ENCODE measurements at regions not wholly inside any gene's neighbourhood (a gene's known extent, or its start where the extent isn't known, plus 50 kb on each side); places are given as distances from the start of the nearest gene placed in this dataset.

DNA sequence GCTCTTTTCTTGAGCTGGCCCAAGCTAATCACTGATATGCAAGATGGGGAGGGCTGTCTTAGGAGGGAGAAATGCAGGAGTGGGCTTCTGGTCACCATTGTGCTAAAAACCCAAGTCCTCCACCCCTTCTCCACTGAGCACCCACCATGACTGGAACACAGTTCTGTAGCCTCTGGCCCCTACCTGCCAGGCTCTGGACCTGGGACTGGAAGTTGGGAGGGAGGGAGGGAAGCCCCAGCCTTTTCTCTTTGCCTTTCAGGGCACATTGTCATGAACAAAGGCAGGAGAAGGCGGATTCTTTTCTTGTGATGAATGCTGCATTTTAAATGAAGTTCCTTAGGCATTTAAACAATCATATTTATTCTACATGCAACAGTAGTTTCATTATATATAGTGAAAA is 559.1 kb upstream of the TRPC7 start:
- H3K27me3 ChIP-seq = peaks cover 27% of the 10 kb centered on the region; the same call in 1 of the 2 replicates
- H3K4me3 ChIP-seq = no peak overlapping the region
- peaks cover 2% of the 10 kb centered on the region; the same call in 1 of the 2 replicates for H3K9me3 ChIP-seq
- no peaks in the 10 kb centered on the region for H3K36me3 ChIP-seq
- no peak for DNase-seq

DNA sequence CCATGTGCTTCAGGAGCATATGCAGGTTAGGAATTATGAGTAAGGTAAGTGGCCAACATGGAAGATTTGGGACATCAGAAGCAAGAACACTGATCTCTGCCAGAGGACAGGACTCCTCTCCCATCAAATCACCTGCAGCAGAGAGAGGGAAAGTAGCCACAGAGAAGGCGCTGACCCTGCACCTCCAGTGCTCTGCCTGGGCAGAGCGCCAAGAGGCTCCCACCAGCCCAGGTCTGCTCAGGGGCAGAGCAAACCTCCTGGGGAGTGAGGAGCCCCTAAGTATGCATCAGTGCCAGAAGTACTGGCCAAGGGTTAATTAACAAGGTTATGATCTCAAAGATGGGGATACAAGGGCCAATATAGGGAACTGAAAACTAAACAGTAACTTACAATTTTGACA is 545.3 kb upstream of the TRPC7 start:
- no peak for DNase-seq

DNA sequence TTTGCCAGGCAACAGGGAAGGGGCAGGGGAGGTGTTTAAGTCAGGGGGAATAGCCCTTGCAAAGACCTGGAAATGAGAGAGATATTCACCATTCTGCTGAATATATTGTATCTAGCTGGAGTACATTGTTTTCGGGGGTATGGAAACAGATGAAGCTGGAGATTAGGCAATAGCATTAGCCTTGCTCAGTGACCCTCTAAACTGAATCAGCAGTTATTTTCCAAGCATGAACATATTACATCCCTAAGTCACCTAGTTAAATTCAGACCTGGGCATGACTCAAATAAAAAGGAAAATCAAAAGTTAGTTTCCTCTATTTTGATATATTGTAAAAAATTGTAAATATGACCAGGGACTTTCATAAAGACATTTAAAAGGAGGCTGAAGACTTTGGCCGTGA is 544.6 kb upstream of the TRPC7 start:
- Histone ChIP-seq H3K27me3 (no peaks in the 10 kb centered on the region), H3K9me3 (no peaks in the 10 kb centered on the region), H3K4me3 (no peak overlapping the region), H3K36me3 (no peaks in the 10 kb centered on the region)
- DNase-seq = no peak

More for the DNA sequence above, 545.3 kb upstream of the TRPC7 start:
- no peaks in the 10 kb centered on the region for H3K9me3 ChIP-seq
- no peak overlapping the region for H3K4me3 ChIP-seq
- no peaks in the 10 kb centered on the region for H3K27me3 ChIP-seq
- H3K36me3 ChIP-seq = no peaks in the 10 kb centered on the region

DNA sequence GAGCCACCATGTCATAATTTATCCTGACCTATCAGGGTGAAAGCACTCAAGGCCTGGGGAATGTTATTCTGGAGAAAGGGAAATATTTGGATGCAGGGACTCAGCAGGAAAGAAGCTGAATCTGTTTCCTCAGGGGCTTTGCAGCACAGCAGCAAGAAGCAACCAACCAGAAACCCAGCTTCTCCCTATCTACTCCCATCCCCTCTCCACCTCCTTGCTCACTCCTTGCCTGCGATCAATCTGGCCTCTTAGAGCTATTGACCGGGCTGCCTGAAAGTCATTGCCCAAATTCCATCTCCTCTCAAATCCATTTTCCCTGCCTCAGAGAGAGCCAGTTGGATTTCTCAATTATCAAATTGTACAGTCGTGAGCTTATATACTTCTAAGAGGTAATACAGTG is 542.0 kb upstream of the TRPC7 start:
- peaks cover 2% of the 10 kb centered on the region; the same call in 1 of the 2 replicates for H3K27me3 ChIP-seq
- no peak overlapping the region for H3K4me3 ChIP-seq
- no peak for DNase-seq
- H3K36me3 ChIP-seq = no peaks in the 10 kb centered on the region
- H3K9me3 ChIP-seq = no peaks in the 10 kb centered on the region

DNA sequence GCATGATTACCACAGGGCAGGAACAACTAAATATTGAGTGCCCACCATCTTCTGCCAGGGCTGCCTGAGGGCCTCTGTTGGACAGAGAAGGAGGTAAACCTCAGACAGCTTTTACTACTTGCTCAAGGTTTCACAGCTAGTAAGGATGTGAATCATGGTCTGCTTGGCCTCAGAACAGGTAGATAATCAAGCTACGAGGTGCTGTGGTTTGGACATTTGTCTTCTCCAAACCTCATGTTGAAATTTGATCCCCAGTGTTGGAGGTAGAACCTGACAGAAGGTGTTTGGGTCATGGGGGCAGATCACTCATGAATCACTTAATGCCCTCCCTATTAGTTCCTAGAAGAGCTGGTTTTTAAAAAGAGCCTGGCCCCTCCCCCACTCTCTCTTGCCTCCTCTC is 541.2 kb upstream of the TRPC7 start:
- H3K4me3 ChIP-seq = no peak overlapping the region
- peaks cover 2% of the 10 kb centered on the region; the same call in 1 of the 2 replicates for H3K27me3 ChIP-seq
- no peaks in the 10 kb centered on the region for H3K36me3 ChIP-seq
- H3K9me3 ChIP-seq = no peaks in the 10 kb centered on the region
- no peak for DNase-seq

DNA sequence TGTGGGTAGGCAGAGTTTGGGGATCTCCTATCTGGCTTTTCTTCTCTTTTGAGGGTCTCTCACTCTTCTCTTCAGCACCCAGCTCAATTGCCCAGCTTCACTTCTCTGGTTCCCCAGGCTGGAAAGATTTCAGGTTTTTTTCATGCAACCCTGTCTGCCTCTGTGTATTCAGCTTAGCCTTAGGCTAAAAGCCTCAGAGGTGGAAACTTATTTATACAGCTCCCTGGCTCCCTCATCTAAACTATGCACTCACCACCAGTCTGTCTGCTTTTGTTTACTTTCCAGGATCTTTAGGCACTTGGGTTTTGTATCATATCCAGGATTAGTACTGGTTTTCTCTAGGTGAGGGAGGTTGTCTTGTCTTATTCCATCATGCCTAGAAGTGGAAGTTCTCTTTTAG is 540.2 kb upstream of the TRPC7 start:
- Histone ChIP-seq H3K27me3 (peaks cover 2% of the 10 kb centered on the region; the same call in 1 of the 2 replicates), H3K36me3 (no peaks in the 10 kb centered on the region), H3K4me3 (no peak overlapping the region), H3K9me3 (no peaks in the 10 kb centered on the region)
- no peak for DNase-seq

DNA sequence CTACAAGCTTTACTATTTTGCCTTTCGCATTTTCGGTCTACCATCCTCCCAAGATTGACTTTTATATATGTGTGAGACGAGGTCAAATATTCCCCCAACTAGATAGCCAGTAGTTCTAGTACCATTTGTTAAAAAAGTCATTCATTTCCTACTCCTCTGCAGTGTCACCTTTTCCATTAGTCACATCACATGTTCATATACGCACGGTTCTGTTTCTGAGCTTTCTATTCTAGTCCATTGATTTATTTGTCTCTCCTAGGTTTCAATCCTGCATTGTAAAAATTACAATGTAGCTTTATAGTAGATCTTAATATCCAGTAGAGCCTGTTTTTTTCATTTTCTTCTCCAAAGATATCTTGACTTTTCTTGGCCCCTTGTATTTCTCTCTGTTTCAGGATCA is 528.7 kb upstream of the TRPC7 start:
- Histone ChIP-seq H3K9me3 (no peaks in the 10 kb centered on the region), H3K4me3 (no peak overlapping the region), H3K27me3 (peaks cover 23% of the 10 kb centered on the region), H3K36me3 (no peaks in the 10 kb centered on the region)
- DNase-seq = no peak

DNA sequence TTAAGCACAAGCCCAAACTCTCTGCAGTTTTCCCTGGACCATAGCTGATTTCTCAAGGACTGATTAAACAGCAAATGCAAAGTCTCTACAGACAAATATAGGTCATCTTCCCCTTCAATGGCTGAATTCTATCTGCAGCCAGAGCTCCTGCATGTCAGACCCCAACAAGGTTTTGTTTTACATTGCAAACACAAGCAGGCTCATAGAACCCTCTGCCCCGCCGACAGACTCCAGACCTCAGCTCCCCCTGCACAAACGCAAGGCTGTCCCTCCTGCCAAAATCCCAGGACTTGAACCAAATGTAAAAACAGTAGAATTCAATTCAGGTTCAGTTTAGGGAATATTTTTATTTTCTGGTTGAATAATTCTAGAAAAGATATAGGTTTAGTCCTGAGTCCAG is 526.7 kb upstream of the TRPC7 start:
- H3K9me3 ChIP-seq = no peaks in the 10 kb centered on the region
- no peaks in the 10 kb centered on the region for H3K36me3 ChIP-seq
- peaks cover 27% of the 10 kb centered on the region for H3K27me3 ChIP-seq
- no peak for DNase-seq
- H3K4me3 ChIP-seq = no peak overlapping the region

DNA sequence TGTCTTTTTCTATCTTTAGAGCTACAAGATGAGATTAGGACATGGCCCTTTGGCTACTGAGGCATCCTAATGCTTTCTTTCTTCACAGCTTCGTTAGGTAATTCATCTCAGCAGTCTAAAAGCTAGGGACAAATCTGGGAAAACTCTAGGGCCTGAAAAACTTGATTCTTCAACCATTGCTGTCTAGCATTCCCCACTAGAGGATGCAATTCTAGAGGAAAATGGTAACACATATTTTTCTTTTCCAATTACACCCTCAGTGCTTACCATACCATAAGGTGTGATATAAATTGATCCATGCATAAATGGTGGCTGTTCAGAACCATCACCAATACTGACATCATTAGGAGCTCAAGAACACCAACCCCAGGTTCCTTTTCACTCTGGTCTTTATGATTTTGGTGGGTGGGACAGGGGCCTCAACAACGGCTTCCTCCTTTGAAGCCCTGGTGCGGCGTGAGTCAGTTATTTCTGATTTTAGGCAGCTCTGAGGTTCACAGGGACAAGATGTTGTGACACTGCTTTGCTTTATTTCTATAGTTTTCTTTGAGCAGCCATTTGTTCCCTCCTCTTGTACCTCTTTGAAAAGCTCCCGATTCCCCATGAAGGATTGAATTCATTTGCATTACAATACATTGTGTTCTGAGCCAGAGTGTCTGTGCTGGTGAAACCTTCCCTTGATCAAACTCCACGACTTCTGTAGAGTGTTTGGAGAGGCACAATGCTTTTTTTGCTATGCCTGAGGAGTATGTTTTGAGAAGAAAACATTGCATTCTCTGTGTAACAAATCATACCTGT is 526.0 kb upstream of the TRPC7 start:
- H3K4me3 ChIP-seq = no peak overlapping the region
- peaks cover 29% of the 10 kb centered on the region for H3K27me3 ChIP-seq
- no peaks in the 10 kb centered on the region for H3K9me3 ChIP-seq
- no peaks in the 10 kb centered on the region for H3K36me3 ChIP-seq
- no peak for DNase-seq

DNA sequence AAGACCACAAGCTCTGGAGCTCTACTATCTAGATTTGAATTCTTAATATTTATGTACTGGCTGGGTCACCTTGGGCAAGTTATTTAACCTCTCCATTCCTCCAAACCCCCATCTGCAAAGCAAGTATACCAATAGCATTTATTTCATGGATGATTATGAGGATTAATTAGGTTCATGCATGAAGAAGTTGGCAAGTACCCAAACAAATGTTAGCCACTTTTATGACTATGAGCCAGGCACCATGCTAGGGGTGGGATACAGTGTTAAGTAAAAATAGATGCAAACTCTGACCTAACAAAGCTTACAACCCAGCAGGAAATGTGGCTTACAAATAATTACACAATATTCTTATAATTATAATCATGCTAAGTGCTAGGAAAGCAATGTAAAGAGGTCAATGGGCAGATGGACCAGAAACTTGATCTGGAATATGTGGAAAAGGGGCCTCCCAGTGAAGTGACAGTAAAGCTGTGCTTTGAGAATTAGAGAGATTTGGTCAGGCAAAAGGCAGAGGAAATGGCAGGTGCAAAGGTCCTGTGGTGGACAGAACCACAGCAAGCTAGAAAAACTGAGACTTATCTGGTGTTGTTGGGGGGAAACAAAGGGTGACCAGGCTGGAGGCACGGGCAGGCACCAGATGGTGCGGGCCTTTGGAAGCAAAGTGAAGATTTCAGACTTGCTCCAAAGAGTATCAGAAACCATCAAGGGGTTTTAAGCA is 525.2 kb upstream of the TRPC7 start:
- peaks cover 37% of the 10 kb centered on the region for H3K27me3 ChIP-seq
- DNase-seq = no peak
- H3K9me3 ChIP-seq = no peaks in the 10 kb centered on the region
- no peaks in the 10 kb centered on the region for H3K36me3 ChIP-seq
- no peak overlapping the region for H3K4me3 ChIP-seq

DNA sequence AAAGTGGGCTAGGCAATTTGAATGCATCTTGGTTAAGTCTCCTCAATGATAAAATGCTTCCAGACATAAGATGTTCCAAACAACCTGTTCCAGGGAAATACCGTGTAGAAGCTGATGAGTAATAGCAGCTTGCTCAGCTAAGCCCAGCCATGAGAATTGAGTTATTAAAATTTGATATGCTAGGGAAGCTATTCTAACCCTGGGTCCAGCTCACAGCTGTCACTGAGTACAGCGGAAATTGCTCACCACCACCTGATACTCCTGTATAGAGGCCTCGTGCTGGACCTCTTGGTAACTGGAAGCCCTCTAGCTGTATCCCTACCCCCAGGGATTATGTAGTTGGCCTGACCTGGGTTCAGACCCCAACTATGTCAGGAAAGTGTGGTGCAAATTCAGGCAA is 521.3 kb upstream of the TRPC7 start:
- H3K36me3 ChIP-seq = no peaks in the 10 kb centered on the region
- DNase-seq = no peak
- peaks cover 2% of the 10 kb centered on the region; the same call in 1 of the 2 replicates for H3K9me3 ChIP-seq
- H3K4me3 ChIP-seq = no peak overlapping the region
- peaks cover 44% of the 10 kb centered on the region for H3K27me3 ChIP-seq

DNA sequence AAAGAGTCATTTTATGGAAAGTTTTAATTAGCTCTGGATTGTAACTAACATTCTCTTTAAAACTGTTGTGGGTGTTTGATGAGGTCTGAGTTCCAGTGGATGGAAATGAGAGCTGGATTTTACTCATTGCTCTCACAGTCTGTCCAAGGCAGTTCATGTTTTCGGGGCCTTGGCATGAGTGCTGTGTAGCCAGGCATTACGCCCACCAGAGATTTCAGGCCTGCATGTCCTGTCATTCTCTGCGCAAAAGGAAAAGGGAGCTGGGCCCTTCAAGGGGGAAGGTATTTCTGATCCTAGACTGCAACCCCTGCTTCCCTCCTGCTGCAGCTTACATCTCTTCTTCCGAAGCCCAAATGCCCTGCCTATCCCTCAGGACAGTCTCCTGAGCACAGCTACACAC is 499.6 kb upstream of the TRPC7 start:
- DNase-seq = no peak
- Histone ChIP-seq H3K4me3 (no peak overlapping the region), H3K9me3 (no peaks in the 10 kb centered on the region), H3K36me3 (no peaks in the 10 kb centered on the region), H3K27me3 (peaks cover 5% of the 10 kb centered on the region; the same call in 1 of the 2 replicates)

DNA sequence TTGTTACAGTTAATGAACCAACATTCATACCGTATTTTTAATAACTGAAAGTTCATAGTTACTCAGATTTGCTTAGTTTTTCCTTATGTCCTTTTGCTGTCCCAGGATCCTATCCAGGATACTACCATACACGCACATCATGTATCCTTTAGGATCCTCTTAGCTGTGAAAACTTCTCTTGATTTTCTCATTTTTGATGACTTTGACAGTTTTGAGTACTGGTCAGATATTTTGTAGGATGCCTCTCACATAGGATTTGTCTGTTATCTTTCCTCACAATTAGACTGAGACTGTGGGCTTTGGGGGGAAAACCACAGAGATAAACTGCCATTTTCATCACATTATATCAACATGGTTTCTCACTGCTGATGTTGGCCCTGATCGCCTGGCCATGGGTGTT is 491.3 kb upstream of the TRPC7 start:
- no peak overlapping the region for H3K4me3 ChIP-seq
- H3K36me3 ChIP-seq = no peaks in the 10 kb centered on the region
- no peak for DNase-seq
- H3K9me3 ChIP-seq = peaks cover 4% of the 10 kb centered on the region; the same call in 1 of the 2 replicates
- peaks cover 15% of the 10 kb centered on the region for H3K27me3 ChIP-seq

DNA sequence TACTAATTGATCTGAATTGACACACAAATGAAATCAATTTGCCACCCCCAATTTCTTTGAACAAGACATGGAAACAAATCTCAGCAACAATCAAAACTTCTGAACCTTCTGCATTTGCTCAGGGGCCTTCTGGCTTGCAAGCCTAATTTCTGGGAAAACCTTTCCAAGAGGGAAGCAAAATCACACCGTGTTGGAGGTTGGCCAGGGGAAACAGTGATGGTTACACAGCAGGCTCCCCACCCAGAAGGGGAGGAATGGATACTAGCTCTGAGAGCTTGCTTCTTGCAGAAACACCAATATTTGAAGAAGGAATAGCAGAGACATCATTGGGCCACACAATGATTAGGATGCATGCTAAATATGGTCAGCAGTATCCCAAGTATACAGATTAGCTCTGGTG is 488.6 kb upstream of the TRPC7 start:
- Histone ChIP-seq H3K4me3 (no peak overlapping the region), H3K27me3 (peaks cover 5% of the 10 kb centered on the region), H3K9me3 (peaks cover 25% of the 10 kb centered on the region), H3K36me3 (no peaks in the 10 kb centered on the region)
- DNase-seq = no peak

DNA sequence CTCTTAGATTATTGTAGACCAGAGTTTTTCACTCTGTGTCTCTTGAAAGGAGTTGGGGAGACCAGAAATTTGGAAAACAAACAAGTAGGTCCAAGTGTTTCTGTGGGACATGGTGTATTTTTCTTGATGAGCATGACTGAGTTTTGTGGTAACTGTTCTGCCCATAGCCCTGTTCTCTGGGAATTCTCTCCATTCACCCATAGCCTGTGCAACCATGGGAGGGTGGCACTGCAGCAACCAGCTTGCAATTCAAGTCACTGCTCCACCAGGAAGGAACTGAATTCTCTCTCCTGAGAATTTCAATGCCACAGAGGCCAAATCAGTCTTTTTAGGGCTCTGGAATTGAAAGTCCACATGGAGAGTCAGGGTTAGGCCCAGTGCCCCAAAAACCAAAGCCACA is 475.3 kb upstream of the TRPC7 start:
- no peaks in the 10 kb centered on the region for H3K36me3 ChIP-seq
- no peaks in the 10 kb centered on the region for H3K9me3 ChIP-seq
- no peak overlapping the region for H3K4me3 ChIP-seq
- no peak for DNase-seq
- peaks cover 11% of the 10 kb centered on the region for H3K27me3 ChIP-seq

DNA sequence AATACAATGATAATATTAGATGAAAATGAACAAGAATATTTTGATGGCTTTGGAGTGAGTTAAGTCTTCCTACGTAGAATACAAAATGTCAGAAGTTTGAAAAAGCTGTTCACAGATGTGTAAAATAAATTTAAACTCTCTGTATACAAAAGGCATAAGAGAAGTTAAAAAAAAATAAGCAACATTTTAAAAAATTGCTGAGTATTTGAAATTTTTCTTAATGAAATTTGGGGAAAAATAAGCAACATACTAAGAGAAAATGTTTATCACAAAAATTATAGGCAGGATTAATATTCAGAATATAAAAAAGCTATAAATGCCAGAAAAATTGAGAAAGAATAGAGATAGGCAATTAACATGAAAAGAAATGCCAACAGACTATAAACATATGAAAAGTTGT is 470.7 kb upstream of the TRPC7 start:
- Histone ChIP-seq H3K4me3 (no peak overlapping the region), H3K27me3 (peaks cover 21% of the 10 kb centered on the region), H3K36me3 (no peaks in the 10 kb centered on the region), H3K9me3 (no peaks in the 10 kb centered on the region)
- DNase-seq = no peak

DNA sequence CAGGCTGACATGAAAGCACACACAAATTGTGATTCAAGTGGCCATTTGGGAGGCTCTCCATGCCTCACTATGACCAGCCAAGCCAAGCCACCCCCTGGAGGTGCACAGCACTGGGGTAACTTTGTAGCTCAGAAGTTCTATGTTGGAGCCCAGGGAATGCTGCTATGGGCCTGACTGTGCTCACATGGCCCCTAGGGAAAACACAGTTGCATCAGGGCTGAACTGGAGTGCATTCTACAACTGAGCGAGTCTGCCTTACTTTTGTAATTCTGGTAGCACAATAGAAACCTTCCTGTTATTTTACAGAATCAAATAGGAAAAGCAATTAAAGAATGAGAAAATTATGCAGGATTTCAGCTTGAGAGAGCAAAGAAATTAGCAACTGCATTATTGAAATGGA is 455.5 kb upstream of the TRPC7 start:
- Histone ChIP-seq H3K36me3 (no peaks in the 10 kb centered on the region), H3K4me3 (no peak overlapping the region), H3K27me3 (no peaks in the 10 kb centered on the region), H3K9me3 (peaks cover 7% of the 10 kb centered on the region)
- no peak for DNase-seq

Measured in MG63 (cell line).